ENCODE measurements at regions not wholly inside any gene's neighbourhood (a gene's known extent, or its start where the extent isn't known, plus 50 kb on each side); places are given as distances from the start of the nearest gene placed in this dataset.

GRCh38 chr6:98587555-98587954, 246.8 kb upstream of the POU3F2 start:
- intact Hi-C loops (cut with micrococcal nuclease): no loop called here
- ChIA-PET CTCF (no interaction called here), POLR2A (no interaction called here), RAD21 (ENCODE audit: low non-redundant PET in 1 of 2, low total read pairs in 2 of 2, uncharacterized antibody in 2 of 2, unreplicated experiment in 2 of 2) (no interaction called here)
- Histone ChIP-seq H3K9me3 (ENCODE audit: control insufficient read depth in 1 of 2, insufficient read depth in 1 of 2, low read depth in 1 of 2, low read length in 2 of 2) (no peaks in the 10 kb centered on the region), H3K36me3 (ENCODE audit: control insufficient read depth in 1 of 2, insufficient read depth in 2 of 2, low read length in 2 of 2) (no peaks in the 10 kb centered on the region), H3K27me3 (ENCODE audit: insufficient read depth, low read length) (peaks cover 29% of the 10 kb centered on the region), H3K9me2 (ENCODE audit: insufficient read depth) (no peaks in the 10 kb centered on the region), H3K4me1 (ENCODE audit: control insufficient read depth in 1 of 2, insufficient read depth in 2 of 2, low read length in 2 of 2) (no peaks in the 10 kb centered on the region), H3K4me3 (replicated peaks in 1 of 2; ENCODE audit: low read depth in 1 of 2, low read length in 2 of 2) (no peak overlapping the region), H2AFZ (ENCODE audit: low read depth, low read length, poor library complexity, severe bottlenecking) (no peak overlapping the region), H3K4me2 (ENCODE audit: low read length) (no peak overlapping the region), H3K9ac (ENCODE audit: low read length) (no peak overlapping the region), H3K27ac (ENCODE audit: low read depth, low read length) (no peak overlapping the region), H4K20me1 (ENCODE audit: insufficient read depth) (no peaks in the 10 kb centered on the region), H3K79me2 (ENCODE audit: insufficient read depth, low read length) (no peaks in the 10 kb centered on the region)
- no peak for DNase-seq (ENCODE audit: low read depth, low spot score)
- BruUV-seq (replicated peaks): no TSS peak
- no peak for TF ChIP-seq POLR2AphosphoS5 (IDR thresholded peaks at IDR 0.05; ENCODE audit: low read depth, low read length)
- no peak for TF ChIP-seq ATF3 (IDR thresholded peaks at IDR 0.05)
- no peak for TF ChIP-seq YY1 (IDR thresholded peaks at IDR 0.05; ENCODE audit: extremely low read depth, insufficient replicate concordance, low read depth, low read length)
- TF ChIP-seq REST (IDR thresholded peaks at IDR 0.05; ENCODE audit: low read depth): no peak
- no peak for TF ChIP-seq EZH2phosphoT487 (IDR thresholded peaks at IDR 0.05; ENCODE audit: borderline replicate concordance)
- TF ChIP-seq SIN3A (IDR thresholded peaks at IDR 0.05; ENCODE audit: low read depth): no peak
- TF ChIP-seq, protein P1, sequence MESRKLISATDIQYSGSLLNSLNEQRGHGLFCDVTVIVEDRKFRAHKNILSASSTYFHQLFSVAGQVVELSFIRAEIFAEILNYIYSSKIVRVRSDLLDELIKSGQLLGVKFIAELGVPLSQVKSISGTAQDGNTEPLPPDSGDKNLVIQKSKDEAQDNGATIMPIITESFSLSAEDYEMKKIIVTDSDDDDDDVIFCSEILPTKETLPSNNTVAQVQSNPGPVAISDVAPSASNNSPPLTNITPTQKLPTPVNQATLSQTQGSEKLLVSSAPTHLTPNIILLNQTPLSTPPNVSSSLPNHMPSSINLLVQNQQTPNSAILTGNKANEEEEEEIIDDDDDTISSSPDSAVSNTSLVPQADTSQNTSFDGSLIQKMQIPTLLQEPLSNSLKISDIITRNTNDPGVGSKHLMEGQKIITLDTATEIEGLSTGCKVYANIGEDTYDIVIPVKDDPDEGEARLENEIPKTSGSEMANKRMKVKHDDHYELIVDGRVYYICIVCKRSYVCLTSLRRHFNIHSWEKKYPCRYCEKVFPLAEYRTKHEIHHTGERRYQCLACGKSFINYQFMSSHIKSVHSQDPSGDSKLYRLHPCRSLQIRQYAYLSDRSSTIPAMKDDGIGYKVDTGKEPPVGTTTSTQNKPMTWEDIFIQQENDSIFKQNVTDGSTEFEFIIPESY (IDR thresholded peaks at IDR 0.05; ENCODE audit: extremely low read depth, insufficient replicate concordance, low read length): no peak
- no peak for TF ChIP-seq FOSL1 (IDR thresholded peaks at IDR 0.05; ENCODE audit: low read depth)
- no peak for TF ChIP-seq TCF7L2 (IDR thresholded peaks at IDR 0.05; ENCODE audit: borderline replicate concordance, extremely low read depth, insufficient read depth, insufficient read length)
- TF ChIP-seq JUND (IDR thresholded peaks at IDR 0.05): no peak
- no peak for TF ChIP-seq EGR1 (IDR thresholded peaks at IDR 0.05; ENCODE audit: low read depth)
- no peak for TF ChIP-seq MAX (IDR thresholded peaks at IDR 0.05)
- no peak for TF ChIP-seq EZH2 (IDR thresholded peaks at IDR 0.05)
- no peak for TF ChIP-seq CBX3 (IDR thresholded peaks at IDR 0.05; ENCODE audit: low read depth)
- TF ChIP-seq SRF (IDR thresholded peaks at IDR 0.05; ENCODE audit: low read depth): no peak
- ATAC-seq: no peak

All from HCT116 (cell line).